HG02943 (cell line): ENCODE measurements at regions not wholly inside any gene's neighbourhood (a gene's known extent, or its start where the extent isn't known, plus 50 kb on each side); places are given as distances from the start of the nearest gene placed in this dataset.

ENCODE experiments used
- ATAC-seq: cut with Tn5 transposase; IDR thresholded peaks from one replicate; pipeline ENCODE4 v1.9.1; 2021; ENCODE audit warnings: mild to moderate bottlenecking, low read depth, moderate library complexity; ENCODE audit not compliant: unreplicated experiment

DNA sequence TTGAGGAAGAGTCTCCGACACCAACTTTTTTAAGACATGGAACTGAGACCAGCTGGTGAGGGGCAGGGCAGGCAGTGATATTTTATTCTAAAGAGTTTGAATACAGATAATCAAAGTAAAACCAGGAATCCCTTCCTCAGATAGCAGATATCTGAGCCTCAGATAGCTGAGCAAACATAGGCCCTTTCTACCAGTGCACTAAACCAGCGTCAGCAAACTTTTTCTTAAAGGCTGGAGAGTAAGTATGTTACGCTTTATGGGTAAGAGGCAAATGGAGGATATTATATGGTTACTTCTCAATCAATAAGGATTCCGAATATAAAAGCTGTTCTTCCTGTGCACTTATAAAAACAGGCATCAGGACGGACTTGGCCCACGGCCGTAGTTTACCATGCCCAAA is 73.9 kb downstream of the WNT5A start:
- no peak for ATAC-seq

DNA sequence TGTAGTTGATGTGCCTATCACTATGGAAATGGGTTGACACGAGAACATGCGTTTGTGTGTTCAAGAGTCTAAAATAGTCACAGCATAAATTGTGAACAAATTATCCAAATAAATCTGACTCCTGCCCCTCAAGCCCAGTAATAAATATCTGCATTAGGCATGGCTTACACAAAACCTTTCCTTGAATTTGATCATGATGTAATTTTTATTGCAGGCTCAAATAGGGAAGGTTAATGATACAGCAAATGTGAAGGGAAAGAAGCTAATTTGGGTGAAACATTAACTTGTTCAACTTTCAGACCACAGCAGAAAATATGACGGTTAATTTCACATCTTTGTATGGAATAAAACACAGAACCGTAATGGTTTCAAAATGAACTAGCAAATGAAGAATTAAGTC is 74.6 kb downstream of the WNT5A start:
- no peak for ATAC-seq

- no peak for ATAC-seq
Observed at GRCh38 chr3:55409806-55410205, 77.3 kb downstream of the WNT5A start.

DNA sequence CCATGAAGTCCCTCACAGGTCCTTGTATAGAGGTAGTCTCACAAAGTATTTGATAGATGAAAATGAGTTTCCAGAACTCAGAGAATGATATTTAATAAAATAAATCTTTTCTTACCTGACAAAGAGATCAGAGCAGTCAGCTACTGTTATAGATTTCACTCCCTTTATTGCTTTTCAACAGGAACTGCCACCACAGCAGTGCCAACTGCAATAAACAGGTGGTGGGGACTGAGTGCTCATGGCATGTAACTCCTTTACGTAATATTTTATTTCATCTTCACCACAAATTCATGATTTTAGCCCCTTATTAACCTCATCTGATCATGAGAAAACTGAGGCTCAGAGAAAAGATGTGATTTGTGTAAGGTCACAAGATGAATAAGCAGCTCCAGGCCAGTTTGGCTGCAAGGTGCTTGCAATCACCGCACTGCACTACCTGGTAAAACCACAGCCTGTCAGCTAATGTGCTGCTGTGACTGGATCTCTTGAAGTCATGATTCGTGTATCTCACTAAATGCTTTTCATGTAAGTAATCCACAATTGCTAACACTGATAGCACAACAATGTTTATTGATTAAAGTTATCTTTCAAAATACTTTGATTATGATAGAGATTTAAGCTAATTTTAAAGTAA is 78.8 kb downstream of the WNT5A start:
- no peak for ATAC-seq

- no peak for ATAC-seq
Observed at GRCh38 chr3:55407426-55407820, 79.7 kb downstream of the WNT5A start.

GRCh38 chr3:55406696-55407425 is 80.2 kb downstream of the WNT5A start:
- ATAC-seq: no peak

DNA sequence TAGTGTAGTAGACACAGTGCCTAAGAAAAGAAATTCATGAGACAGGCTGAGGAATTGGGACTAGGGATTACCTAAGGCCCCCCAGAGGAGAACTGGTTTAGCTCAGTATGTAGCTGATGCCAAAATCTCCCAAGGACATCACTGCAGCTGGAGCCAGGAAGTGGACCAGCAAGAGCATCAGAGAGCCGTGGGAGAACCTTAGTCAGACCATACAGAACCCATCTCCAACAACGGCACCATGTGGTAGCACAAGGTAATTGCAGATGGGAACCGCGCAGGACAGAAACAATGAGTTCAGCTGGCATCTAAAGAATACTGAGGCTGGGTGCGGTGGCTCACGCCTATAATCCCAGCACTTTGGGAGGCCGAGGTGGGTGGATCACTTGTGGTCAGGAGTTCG is 81.7 kb downstream of the WNT5A start:
- no peak for ATAC-seq

- no peak for ATAC-seq
Observed at GRCh38 chr3:55402886-55403609, 84.1 kb downstream of the WNT5A start.

DNA sequence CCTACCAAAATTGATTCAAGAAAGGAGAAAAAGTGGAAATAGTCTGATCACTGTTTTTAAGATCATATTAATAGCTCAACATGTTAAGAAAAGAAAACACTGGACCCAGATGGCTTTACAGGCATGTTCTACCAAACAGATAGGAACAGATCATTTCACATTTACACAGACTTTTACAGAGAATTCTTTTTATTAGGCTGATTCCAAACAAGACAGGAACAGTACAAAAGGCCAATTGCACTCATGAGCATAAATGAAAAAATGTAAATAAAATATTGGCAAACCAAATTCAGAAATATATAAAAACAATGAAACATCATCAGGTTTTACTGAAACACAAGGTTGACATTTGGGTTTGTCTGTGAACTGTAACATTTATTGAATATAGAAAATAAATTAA is 106.5 kb downstream of the WNT5A start:
- no peak for ATAC-seq

GRCh38 chr3:55376753-55377347 is 110.3 kb downstream of the WNT5A start:
- no peak for ATAC-seq

GRCh38 chr3:55373423-55373822 is 113.7 kb downstream of the WNT5A start:
- no peak for ATAC-seq

DNA sequence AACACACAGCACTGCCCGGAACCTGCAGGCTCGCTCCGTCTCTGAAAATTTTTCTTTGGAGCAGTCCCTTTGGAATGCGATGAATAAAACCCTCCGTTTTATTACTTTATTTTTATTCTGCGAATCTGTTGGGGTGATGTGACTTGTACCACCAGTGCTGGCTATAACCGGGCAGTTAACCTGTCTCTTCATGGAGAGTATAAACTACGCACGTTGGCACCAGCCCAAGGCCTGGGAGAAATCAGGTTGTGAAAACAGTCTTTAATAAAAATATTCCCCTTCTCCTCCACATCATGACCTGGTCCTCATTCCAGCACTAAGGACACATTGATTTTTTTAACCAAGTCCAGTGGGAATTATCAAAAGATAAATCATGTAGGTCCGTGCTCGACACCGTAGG is 116.8 kb downstream of the WNT5A start:
- ATAC-seq: no peak

DNA sequence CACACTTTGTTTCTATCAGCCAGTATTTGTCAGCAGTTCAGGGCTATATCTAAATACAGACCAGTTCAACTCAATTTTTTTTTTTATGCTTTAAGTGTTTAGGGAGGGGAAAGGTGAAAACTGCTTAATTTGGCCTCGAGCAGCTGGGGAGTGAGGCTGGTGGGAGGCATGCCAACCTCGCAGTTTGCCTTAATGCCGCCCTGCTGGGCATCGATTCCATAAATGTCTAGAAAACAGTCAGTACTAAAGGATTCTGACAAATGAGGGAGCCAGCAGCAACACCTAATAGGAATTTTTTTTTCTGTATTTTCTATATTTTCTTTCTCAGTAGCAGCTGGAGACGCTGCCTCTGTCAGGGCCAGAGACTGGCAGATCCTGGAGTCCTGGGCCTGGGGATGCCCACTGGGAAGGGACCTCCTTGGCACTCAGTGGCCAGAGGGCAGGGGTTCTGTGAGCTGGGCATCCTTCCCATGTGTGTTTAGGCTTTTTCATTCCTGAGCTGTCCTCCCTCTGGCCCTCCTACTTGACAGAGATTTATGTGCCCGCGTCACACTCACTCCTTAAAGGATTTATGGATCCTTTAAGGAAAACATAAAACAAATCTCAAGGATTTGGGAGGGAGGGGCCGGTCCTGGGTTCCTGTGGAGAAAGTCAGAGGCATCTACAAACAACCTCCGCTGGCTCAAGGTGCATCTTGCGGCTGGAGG is 117.8 kb downstream of the WNT5A start:
- ATAC-seq: no peak

DNA sequence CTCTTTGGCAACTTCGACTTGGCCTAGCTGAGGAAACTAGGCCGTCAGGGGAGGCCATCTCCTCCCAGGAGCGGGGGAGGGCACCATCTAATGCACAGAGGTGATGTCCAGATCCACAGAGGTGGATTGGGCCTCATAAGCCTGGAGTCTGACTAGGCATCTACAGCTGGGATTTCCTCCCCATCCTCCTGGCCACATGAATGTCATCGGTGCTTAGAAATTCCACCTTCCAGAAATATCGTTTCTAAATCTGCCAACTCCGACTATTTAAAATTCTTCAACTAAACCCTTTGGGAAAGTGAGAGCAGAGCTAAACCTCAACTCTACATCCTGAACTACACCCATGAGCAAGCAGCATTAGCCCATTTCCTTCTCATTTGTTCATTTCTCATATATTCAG is 118.7 kb downstream of the WNT5A start:
- no peak for ATAC-seq

- ATAC-seq: no peak
Observed at GRCh38 chr3:55367384-55367783, 119.7 kb downstream of the WNT5A start.

GRCh38 chr3:55364421-55364820 is 122.7 kb downstream of the WNT5A start:
- ATAC-seq: no peak

DNA sequence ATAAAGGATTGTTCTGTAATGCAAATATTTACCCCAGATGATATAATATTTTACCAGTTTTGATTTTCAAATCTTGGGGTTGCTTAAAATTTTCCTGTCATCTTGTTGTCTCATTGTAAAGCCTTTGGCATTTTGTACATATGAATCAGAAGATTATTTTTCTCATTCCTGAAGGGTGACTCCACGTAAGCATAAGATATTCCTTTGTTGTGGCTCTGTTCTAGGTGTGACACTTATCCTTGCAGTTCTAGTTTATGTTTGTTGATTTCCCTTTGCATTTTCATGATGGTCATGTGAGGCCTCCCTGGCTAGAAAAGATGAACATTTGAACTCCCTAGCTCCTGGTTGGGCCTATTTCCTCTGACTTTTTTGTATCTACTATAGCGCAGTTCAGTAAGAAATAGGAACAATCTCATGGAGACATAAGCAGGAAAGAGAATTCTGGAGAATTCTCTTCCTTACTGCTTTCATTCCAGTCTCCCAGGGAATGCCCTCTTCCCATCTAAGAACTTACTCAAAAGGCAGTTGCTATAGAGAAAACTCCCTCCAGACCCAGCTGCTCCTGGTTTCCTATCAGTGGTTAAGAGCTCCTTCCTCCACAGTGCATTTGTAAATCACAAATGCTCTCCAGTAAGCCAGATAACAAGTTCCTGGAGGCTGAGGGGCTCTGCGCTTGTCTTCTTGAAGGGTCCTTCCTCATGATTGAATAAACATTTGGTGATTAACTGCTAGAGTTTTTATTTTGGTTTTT is 124.7 kb downstream of the WNT5A start:
- no peak for ATAC-seq

DNA sequence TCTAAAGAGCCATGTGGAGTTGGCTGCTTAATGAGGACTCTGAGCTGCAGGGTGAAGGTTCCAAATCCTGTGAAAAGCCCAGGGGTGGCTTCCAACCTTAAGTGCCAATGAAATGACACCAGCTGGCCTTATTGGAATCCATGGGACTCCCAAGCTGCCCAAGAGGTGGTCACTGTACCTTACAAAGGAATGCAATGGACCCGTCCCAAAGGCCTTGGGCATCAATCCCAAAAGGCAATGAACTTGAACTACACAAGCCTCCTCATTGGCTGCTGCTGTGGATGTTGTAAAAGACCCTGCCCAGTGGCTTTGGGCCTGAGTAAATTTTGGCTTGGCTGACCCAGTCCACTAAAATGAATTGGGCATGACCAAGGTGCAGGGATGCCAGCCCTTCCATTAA is 129.3 kb downstream of the WNT5A start:
- ATAC-seq: no peak

DNA sequence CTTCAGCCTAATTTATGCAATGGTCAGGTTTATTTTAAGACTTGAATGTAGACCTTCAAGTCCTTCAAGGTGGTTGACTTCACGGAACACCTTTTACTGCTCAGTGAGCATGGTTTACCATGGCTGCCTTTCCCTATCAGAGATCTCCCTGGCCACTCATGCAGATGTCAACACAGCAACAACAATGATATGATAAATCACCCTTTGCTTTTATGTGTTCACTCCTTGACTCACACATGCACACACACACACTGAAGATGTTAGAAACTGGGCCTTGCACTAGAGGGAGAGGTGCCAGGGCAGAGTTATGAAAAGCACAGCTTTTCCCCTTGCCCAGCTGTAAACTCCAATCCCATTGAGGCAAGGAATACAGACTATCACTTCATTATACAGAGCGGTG is 134.4 kb downstream of the WNT5A start:
- ATAC-seq: no peak

- no peak for ATAC-seq
Observed at GRCh38 chr3:55349851-55350250, 137.3 kb downstream of the WNT5A start.
